Fibroblast of mammary gland (primary cell): ENCODE measurements at regions not wholly inside any gene's neighbourhood (a gene's known extent, or its start where the extent isn't known, plus 50 kb on each side); places are given as distances from the start of the nearest gene placed in this dataset.

Source experiments
- DNase-seq: peaks from one replicate; pipeline ENCODE4 v3.0.0-alpha.2; 2010; ENCODE audit warnings: low read depth
- H3K4me3 ChIP-seq: 2 replicates; pipeline ENCODE4 v1.5.1; 2011; ENCODE audit warnings: low read depth, mild to moderate bottlenecking, low read length, moderate library complexity; ENCODE audit not compliant: control insufficient read depth
- TF ChIP-seq, protein P1 (sequence below): conservative IDR thresholded peaks from 2 replicates; pipeline ENCODE4 v1.5.1; 2011; ENCODE audit warnings: low read depth, low read length, inconsistent platforms; ENCODE audit not compliant: control insufficient read depth, insufficient read depth

DNA sequence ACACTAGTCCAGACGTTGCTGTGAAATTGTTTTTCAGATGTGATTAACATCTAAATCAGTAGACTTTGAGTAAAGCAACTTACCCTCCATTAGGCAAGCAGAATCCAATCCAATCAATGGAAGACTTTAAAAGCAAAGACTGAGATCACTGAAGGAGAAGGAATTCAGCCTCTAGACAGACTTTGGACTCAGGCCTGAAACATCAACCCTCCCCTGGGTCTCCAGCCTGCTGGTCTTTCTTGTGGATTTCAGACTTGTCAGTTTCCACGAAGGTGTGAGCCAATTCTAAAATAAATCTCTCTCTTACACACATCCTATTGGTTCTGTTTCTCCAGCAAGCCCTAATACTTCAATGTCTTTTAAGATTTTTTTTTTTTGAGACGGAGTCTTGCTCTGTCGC is 50.0 kb upstream of the EDAR start:
- TF ChIP-seq, protein P1, sequence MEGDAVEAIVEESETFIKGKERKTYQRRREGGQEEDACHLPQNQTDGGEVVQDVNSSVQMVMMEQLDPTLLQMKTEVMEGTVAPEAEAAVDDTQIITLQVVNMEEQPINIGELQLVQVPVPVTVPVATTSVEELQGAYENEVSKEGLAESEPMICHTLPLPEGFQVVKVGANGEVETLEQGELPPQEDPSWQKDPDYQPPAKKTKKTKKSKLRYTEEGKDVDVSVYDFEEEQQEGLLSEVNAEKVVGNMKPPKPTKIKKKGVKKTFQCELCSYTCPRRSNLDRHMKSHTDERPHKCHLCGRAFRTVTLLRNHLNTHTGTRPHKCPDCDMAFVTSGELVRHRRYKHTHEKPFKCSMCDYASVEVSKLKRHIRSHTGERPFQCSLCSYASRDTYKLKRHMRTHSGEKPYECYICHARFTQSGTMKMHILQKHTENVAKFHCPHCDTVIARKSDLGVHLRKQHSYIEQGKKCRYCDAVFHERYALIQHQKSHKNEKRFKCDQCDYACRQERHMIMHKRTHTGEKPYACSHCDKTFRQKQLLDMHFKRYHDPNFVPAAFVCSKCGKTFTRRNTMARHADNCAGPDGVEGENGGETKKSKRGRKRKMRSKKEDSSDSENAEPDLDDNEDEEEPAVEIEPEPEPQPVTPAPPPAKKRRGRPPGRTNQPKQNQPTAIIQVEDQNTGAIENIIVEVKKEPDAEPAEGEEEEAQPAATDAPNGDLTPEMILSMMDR: no peak
- DNase-seq: no peak
- no peak overlapping the region for H3K4me3 ChIP-seq
